Neural progenitor cell (in vitro differentiated cells): ENCODE measurements at regions not wholly inside any gene's neighbourhood (a gene's known extent, or its start where the extent isn't known, plus 50 kb on each side); places are given as distances from the start of the nearest gene placed in this dataset.

Experiments used
- CTCF ChIP-seq: fragments of 200-600 bp; sonication (generic); IDR thresholded peaks from 2 replicates; pipeline ENCODE4 v1.5.1; 2017; ENCODE audit warnings: antibody characterized with exemption, mild to moderate bottlenecking
- EZH2 ChIP-seq: fragments of 200-600 bp; sonication (generic); IDR thresholded peaks from 2 replicates; pipeline ENCODE4 v1.6.1; 2017; ENCODE audit warnings: antibody characterized with exemption, mild to moderate bottlenecking, moderate library complexity

GRCh38 chr6:37114612-37115011, 55.3 kb upstream of the PIM1 start:
- TF ChIP-seq CTCF (no peak), EZH2 (no peak)
